GM19463 (cell line): ENCODE measurements at regions not wholly inside any gene's neighbourhood (a gene's known extent, or its start where the extent isn't known, plus 50 kb on each side); places are given as distances from the start of the nearest gene placed in this dataset.

ENCODE experiments used
- ATAC-seq: cut with Tn5 transposase; IDR thresholded peaks from one replicate; pipeline ENCODE4 v1.9.1; 2021; ENCODE audit warnings: mild to moderate bottlenecking, moderate library complexity; ENCODE audit not compliant: unreplicated experiment

DNA sequence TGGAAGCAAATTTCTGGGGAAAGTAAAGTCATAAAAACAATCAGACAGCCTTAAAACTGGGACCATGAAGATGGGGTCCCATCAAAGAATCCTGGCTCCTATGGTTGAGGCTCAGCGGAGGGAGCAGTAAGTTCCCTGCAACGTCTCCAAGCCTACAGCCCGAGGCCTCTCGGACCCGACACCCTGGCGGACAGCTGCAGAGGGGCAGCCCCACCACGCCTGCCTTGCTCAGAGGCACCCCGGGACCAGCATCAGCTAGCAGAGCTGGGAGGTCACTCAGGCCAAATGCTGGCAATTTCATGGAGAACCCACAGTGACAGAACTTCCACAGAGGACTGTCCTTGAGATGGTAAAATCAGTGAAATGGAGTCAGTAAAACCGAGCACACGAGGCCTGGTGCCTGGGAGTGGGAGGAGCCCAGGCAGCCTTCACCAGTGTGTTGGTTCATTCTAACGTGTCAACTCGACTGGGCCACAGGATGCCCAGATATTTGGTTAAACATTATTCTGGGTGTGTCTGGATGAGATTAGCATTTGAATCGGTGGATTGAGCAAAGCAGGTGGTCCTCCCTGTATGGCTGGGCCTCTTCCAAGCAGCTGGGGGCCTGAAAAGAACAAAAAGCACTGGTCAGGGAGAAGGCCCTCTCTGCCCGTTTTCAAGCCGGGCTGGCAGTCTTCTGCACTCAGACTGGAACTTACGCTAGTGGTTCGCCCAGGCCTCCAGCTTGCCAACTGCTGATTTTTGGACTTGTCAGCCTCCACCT is 96.2 kb upstream of the INSIG1 start:
- ATAC-seq, result no peak

- ATAC-seq, result no peak
Observed at GRCh38 chr7:155202106-155202871, 95.4 kb upstream of the INSIG1 start.

GRCh38 chr7:155203059-155203881 is 94.4 kb upstream of the INSIG1 start:
- no peak for ATAC-seq

- no peak for ATAC-seq
Observed at GRCh38 chr7:155203882-155204691, 93.6 kb upstream of the INSIG1 start.

- no peak for ATAC-seq
Observed at GRCh38 chr7:155204744-155205367, 92.8 kb upstream of the INSIG1 start.

DNA sequence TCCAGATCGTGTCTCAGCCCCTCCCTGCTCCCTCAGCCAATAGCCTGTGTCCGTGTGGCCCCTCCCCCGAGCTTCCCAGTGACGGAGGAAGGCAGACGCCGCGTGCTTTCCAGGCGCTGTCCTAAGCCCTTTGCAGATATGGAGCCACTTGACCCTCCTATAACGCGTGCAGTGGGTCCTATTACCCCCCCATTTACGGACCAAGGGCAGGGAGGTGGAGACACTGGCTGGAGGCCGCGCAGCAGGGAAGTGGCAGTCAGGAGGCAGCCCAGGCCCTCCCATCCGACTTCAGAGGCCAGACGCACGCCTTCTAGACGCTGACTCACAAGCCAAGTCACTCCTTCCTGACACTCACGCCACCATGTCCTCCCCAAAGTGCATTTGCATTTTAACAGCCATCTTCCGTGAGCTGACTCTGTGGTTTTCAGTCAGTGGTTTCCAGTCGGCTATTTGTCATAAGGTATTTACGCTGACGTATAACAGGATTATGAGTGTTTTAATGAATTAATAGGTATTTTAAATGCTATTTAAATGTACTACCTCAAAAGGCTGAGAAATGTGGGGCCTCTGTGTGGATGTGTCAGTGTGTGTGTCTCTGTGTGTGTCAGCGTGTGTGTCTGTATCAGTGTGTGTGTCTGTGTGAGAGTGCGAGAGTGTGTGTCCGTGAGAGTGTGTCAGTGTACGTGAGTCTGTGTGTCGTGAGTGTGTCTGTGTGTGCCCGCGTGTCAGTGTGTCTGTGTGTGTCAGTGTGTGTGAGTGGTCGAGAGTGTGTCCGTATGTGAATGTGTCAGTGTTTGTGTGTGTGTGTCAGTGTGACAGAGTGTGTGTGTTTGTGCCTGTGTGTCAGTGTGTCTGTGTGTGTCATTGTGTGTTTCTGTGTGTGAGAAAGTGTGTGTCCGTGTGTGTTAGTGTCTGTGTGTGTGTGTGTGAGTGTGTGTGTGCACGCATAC is 92.0 kb upstream of the INSIG1 start:
- ATAC-seq, result peak; percentile 82

DNA sequence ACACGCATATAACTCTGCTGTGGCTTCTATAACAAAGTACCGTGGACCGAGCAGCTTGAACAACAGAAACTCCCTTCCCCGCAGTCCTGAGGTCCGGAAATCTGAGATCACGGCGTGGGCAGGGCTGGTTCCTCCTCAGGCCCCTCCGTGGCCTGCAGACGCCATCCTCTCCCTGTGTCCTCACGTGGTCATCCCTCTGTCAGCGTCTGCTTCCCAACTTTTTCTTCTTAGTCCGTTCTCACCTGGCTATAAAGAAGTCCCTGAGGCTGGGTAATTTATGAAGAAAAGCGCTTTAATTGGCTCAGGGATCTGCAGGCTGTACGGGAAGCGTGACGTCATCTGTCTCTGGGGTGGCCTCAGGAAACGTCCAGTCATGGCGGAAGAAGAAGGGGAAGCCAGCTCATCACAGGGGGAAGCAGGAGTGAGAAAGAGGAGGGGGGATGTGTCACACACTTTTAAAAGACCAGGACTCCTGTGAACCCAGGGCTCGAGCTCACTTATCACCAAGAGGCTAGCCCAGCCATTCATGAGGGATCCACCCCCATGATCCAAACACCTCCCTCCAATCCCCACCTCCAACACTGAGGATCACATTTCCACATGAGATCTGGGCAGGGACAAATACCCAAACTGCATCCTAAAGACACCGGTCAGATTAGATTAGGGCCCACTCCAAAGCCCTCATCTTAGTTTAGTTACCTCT is 91.2 kb upstream of the INSIG1 start:
- peak; percentile 35 for ATAC-seq

- no peak for ATAC-seq
Observed at GRCh38 chr7:155207326-155208002, 90.2 kb upstream of the INSIG1 start.

DNA sequence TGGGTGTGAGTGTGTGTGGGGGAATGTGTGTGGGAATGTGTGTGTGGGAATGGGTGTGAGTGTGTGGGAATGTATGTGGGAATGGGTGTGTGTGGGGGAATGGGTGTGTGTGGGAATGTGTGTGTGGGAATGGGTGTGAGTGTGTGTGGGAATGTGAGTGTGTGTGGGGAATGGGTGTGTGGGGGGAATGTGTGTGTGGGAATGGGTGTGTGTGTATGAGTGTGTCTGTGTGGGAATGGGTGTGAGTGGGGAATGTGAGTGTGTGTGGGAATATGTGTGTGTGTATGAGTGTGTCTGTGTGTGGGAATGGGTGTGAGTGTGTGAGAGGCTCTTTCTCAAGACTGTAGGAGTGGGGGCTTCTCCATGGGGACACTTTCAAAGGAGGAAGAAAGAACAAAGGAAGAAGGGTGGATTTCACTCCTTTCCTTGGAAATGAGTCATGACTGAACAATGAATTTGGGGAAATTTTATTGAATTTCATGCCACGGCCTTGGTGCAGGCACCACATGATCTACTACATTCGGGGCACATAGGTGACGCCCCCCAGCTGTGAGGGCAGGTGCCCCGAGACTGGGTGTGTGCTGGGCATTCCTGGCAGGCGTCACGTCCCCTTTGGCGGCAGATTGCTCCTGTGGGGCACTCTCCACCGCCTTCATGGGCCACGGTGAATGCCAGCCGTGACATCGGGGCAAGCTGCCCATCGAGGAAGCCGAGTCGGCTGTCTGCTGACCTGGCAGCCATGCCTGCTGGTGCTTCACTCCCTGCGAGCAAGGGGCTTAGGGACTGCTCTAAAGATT is 88.8 kb upstream of the INSIG1 start:
- ATAC-seq, result no peak

DNA sequence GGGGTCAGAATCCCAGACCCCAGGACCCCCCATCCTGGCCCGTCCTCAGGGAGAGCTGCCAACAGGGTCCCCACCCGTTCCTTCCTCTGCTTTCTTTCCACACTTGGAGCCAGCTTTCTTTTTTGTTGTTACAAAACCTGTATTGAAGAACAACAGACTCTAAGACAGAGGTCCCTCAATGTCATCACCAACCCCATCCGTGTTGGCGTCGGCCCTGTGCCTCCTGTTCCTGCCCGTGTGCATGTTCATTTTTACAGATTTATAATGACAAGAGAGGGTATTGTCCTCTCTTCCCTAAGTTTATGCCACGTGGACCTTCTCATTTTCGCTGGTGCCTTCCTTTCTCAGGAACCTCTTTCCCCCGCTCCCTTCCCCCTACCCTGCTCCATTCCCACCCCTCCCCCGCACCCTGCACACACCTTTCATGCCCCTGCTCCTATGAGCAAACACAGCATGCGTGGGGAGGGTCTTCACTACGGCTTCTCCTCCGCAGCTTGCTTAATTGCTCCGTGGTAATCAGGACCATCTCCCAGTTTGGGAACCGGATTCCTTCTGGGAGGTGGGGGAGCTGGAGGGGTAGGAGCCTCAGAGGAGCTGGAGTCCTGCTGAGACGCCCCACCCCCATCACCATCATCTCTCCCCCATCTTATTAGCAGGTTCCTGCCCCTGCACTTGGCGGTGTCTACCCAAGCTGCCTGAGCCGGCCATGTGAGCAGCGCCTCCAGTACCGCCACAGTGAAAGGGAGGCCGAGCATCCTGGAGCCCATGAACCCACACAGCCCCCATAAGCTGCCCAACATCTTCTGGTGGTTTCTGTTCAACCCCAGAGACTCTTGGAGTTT is 88.0 kb upstream of the INSIG1 start:
- no peak for ATAC-seq

DNA sequence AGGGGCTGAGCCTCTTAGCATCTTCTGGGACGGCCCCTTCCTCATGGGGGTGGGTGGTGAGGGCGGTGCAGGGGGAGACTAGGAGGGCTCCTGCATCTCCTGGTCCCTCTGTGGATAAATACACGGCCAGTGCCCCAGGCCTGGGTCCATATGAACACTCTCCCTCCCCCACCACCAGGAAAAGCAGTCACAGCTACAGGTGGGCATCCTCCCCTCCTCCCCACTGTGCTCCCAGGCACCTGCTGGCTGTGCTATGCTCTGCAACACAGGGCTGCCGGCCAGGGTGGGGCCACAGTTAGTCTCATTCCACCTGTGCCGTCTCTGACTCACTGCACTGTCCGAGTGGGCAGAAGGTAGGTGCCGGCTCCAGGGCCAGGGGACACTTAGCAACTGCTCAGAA is 87.3 kb upstream of the INSIG1 start:
- no peak for ATAC-seq

DNA sequence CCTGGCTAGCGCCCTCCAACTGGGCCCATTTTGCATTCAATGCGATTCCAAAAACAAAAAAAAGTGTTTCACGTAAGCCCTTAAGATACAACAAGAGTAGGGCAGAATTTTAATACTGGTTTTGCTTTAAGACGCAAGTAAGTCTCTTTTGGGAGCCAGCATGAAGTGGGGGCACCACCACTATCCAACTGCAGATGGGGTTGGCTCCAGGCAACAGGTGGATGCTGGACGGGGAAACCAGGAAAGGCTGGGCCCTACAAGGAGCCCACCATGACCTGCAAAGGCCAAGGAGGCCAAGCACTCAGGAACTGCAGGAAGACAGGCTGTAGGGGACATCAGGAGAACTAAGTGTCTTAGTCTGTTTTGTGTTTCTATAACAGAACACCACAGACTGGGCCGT is 86.5 kb upstream of the INSIG1 start:
- no peak for ATAC-seq

DNA sequence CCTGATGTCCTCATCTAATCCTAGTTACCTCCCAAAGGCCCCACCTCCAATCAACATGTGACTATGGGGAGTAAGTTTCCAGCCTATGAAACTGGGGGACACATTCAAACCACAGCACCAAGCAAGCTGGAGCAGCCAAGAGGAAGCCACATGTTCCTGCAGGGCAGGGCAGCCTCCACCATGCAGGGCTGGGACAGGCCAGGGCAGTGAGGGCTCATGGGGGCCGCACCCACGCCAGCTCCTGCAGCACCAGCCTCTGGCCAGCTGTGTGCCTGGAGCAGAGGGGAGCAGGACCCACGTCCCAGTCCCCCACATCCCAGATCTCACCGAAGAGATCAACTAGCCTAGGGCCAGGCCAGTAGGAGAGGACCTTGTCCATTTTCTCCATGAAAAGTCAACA is 85.9 kb upstream of the INSIG1 start:
- ATAC-seq, result no peak

- ATAC-seq, result no peak
Observed at GRCh38 chr7:155212301-155213015, 85.2 kb upstream of the INSIG1 start.

- ATAC-seq, result no peak
Observed at GRCh38 chr7:155213385-155213784, 84.3 kb upstream of the INSIG1 start.
